HEK293 (cell line): ENCODE measurements at regions not wholly inside any gene's neighbourhood (a gene's known extent, or its start where the extent isn't known, plus 50 kb on each side); places are given as distances from the start of the nearest gene placed in this dataset.

ENCODE experiments used
- CTCF ChIP-seq: fragments of 450-650 bp; formaldehyde crosslinking; IDR thresholded peaks from 2 replicates; pipeline ENCODE4 v1.5.1; 2016; ENCODE audit warnings: missing biosample characterization, missing genetic modification characterization
- KLF9 ChIP-seq: fragments of 450-650 bp; formaldehyde crosslinking; IDR thresholded peaks from 2 replicates; pipeline ENCODE4 v1.5.1; 2016; ENCODE audit warnings: missing biosample characterization, missing genetic modification characterization, low read depth
- YY1 ChIP-seq: fragments of 450-650 bp; formaldehyde crosslinking; IDR thresholded peaks from 2 replicates; pipeline ENCODE4 v1.5.1; 2018; ENCODE audit warnings: missing biosample characterization, missing genetic modification characterization
- ZNF10 ChIP-seq: fragments of 450-650 bp; formaldehyde crosslinking; IDR thresholded peaks from 2 replicates; pipeline ENCODE4 v1.5.1; 2017; ENCODE audit warnings: missing biosample characterization, missing genetic modification characterization
- ZNF132 ChIP-seq: fragments of 450-650 bp; formaldehyde crosslinking; IDR thresholded peaks from 2 replicates; pipeline ENCODE4 v1.5.1; 2017; ENCODE audit warnings: missing biosample characterization, missing genetic modification characterization, borderline replicate concordance
- ZNF138 ChIP-seq: fragments of 450-650 bp; formaldehyde crosslinking; IDR thresholded peaks from 2 replicates; pipeline ENCODE4 v1.5.1; 2016; ENCODE audit warnings: missing biosample characterization, missing genetic modification characterization, borderline replicate concordance
- ZNF664 ChIP-seq: fragments of 450-650 bp; formaldehyde crosslinking; IDR thresholded peaks from 2 replicates; pipeline ENCODE4 v1.5.1; 2016; ENCODE audit warnings: missing biosample characterization, missing genetic modification characterization
- ZNF843 ChIP-seq: fragments of 450-650 bp; formaldehyde crosslinking; IDR thresholded peaks from 2 replicates; pipeline ENCODE4 v1.5.1; 2016; ENCODE audit warnings: missing biosample characterization, missing genetic modification characterization
- TF ChIP-seq, protein P1 (sequence below): fragments of 450-650 bp; formaldehyde crosslinking; IDR thresholded peaks from 2 replicates; pipeline ENCODE4 v1.5.1; 2016; ENCODE audit warnings: missing biosample characterization, missing genetic modification characterization, low read depth

DNA sequence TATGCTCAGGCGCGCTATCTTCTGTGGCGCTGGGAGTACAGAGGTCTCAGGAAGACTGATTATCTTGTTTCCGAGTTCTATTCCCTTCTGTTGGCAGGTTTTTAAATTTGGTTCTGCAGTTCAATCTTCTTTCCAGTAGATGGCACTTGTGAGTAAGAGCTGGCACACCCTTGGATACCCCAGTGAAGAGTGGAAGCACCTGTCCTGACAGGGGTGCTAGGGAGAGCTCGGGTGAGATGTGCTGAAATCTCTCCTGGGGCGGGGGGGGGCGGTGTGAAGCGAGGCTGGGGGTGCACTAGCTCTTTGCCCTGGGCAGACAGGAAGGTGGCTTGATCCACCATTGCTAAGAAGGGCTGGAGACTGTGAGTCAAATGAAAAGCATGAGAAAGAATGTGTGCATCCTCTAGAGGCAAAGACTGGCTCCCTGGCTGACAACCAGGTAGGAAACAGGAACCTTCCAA, 679.9 kb upstream of the CCDC179 start:
- TF ChIP-seq CTCF (tag by site-specific recombination) (no peak), ZNF664 (tag by site-specific recombination) (no peak), ZNF10 (tag by site-specific recombination) (no peak), KLF9 (tag by site-specific recombination) (no peak), YY1 (tag by site-specific recombination) (no peak), ZNF138 (no peak), ZNF843 (no peak), ZNF132 (no peak)
- TF ChIP-seq, protein P1, sequence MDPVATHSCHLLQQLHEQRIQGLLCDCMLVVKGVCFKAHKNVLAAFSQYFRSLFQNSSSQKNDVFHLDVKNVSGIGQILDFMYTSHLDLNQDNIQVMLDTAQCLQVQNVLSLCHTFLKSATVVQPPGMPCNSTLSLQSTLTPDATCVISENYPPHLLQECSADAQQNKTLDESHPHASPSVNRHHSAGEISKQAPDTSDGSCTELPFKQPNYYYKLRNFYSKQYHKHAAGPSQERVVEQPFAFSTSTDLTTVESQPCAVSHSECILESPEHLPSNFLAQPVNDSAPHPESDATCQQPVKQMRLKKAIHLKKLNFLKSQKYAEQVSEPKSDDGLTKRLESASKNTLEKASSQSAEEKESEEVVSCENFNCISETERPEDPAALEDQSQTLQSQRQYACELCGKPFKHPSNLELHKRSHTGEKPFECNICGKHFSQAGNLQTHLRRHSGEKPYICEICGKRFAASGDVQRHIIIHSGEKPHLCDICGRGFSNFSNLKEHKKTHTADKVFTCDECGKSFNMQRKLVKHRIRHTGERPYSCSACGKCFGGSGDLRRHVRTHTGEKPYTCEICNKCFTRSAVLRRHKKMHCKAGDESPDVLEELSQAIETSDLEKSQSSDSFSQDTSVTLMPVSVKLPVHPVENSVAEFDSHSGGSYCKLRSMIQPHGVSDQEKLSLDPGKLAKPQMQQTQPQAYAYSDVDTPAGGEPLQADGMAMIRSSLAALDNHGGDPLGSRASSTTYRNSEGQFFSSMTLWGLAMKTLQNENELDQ (tag by site-specific recombination), result no peak
